Ascending aorta (tissue), 2 donors: ENCODE measurements at regions not wholly inside any gene's neighbourhood (a gene's known extent, or its start where the extent isn't known, plus 50 kb on each side); places are given as distances from the start of the nearest gene placed in this dataset.
"Not testable (repeated sequence)": the region's sequence is repeated elsewhere in the genome, so short reads cannot be mapped to it uniquely, and the experiment has no call there.

ENCODE experiments used
- DNase-seq, 2 donors: peaks; one replicate each; pipeline ENCODE4 v3.0.0-alpha.2; 2019; ENCODE audit warnings: low spot score in 2 of 2
- H3K27ac ChIP-seq, 2 donors: fragments of 200-600 bp; sonication (generic); one replicate each; pipeline ENCODE4 v1.5.1; 2016 to 2017; ENCODE audit warnings: mild to moderate bottlenecking in 1 of 2
- H3K27me3 ChIP-seq: fragments of 200-600 bp; sonication (generic); one replicate; pipeline ENCODE4 v1.5.1; 2017
- H3K36me3 ChIP-seq, 2 donors: fragments of 200-600 bp; sonication (generic); one replicate each; pipeline ENCODE4 v1.5.1; 2016
- H3K4me1 ChIP-seq, 2 donors: fragments of 200-600 bp; sonication (generic); one replicate each; pipeline ENCODE4 v1.5.1; 2016 to 2017; ENCODE audit warnings: mild to moderate bottlenecking in 1 of 2
- H3K4me3 ChIP-seq, 2 donors: fragments of 200-600 bp; sonication (generic); one replicate each; pipeline ENCODE4 v1.5.1; 2016 to 2017; ENCODE audit warnings: mild to moderate bottlenecking in 1 of 2
- H3K9me3 ChIP-seq, 2 donors: fragments of 200-600 bp; sonication (generic); one replicate each; pipeline ENCODE4 v1.5.1; 2016
- CTCF ChIP-seq, 3 experiments: fragments of 200-600 bp in 2 of 3; fragments of 450-650 bp in 1 of 3; sonication (generic) in 2 of 3; IDR thresholded peaks; one replicate each; pipeline ENCODE4 v1.5.1; 2016 to 2019; ENCODE audit warnings: antibody characterized with exemption in 3 of 3, mild to moderate bottlenecking in 1 of 3, moderate library complexity in 1 of 3
- intact Hi-C: fragments of 100-400 bp; cut with DNase I; formaldehyde crosslinking; loops from one replicate; pipeline ENCODE4 v1.15.1; 2023

DNA sequence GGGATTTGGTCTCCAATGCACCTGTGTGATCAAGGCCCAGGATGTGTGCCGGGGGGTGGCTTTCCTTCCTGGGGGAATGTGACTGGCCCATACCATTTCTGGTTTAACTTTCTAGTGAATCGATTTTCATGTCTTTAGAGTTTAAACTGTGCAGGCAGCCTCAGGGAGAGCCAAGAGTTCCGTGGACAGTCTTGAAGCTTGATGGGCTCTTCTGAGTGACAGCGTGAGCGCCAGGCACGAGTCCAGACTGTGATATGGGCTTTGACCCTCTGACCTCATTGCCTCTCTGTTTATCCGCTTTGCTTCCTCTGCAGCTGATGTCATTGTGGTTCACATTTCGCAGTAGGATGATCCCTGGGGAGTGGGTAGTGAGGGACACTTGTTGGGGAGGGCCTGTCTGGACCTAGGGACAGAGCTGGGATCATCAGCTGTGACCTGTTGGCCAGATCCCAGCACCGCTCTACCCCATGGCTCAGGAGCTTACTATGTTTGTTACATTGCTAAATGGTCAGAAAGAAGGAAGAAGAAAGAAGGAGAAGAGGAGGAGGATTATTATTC lies 80.6 kb upstream of the CLDN5 start:
- intact Hi-C loops, result no loop called here
- Histone ChIP-seq H3K4me3 (no peak overlapping the region), H3K36me3 (no peaks in the 10 kb centered on the region), H3K4me1 (no peaks in the 10 kb centered on the region), H3K9me3 (no peaks in the 10 kb centered on the region), H3K27me3 (no peaks in the 10 kb centered on the region), H3K27ac (no peak overlapping the region)
- no peak for TF ChIP-seq CTCF (IDR thresholded peaks at IDR 0.05)
- DNase-seq, result no peak

- Histone ChIP-seq H3K4me1 (no peaks in the 10 kb centered on the region), H3K27ac (no peak overlapping the region), H3K36me3 (no peaks in the 10 kb centered on the region), H3K27me3 (no peaks in the 10 kb centered on the region), H3K9me3 (no peaks in the 10 kb centered on the region), H3K4me3 (no peak overlapping the region)
- DNase-seq, result no peak
- TF ChIP-seq CTCF (IDR thresholded peaks at IDR 0.05), result no peak
- intact Hi-C loops, result no loop called here
Observed at GRCh38 chr22:19605508-19606331, 81.5 kb upstream of the CLDN5 start.

DNA sequence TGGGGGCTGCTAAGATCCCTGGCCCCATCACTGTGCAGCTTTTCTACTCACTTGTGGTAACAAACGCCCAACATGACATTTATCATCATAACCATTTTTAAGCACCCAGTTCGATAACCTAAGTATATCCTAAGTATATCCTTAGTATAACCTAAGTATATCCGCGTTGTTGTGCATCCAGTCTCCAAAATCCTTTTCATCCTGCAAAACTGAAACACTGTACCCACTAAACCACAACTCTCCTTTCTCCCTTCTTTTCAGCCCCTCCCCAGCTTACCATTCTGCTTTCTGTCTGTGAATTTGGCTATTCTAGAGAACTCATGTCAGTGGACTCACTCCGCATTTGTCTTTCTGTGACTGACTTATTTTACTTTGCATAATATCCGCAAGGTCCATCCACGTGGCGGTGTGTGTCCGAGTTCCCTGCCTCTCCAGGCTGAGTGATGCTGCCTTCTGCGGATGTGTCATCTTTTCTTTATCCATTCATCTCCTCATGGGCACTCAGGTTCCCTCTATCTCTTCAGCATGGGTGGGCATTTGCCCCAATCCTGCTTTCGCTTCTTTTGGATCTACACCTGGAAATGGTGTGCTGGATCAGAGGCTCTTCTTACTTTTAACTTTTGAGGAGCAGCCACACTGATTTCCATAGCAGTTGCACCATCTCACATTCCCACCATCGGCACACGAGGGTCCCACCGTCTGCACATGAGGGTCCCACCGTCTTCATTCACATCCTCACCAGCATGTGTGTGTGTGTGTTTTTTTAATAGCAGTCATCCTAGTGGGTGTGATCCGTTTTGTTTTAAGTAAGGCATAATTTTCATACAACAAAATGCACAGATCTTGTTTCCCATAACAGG lies 82.4 kb upstream of the CLDN5 start:
- Histone ChIP-seq H3K4me1 (no peaks in the 10 kb centered on the region), H3K27ac (no peak overlapping the region), H3K4me3 (no peak overlapping the region), H3K36me3 (no peaks in the 10 kb centered on the region), H3K27me3 (no peaks in the 10 kb centered on the region), H3K9me3 (no peaks in the 10 kb centered on the region)
- TF ChIP-seq CTCF (IDR thresholded peaks at IDR 0.05), result no peak
- DNase-seq, result no peak
- intact Hi-C loops, result no loop called here

DNA sequence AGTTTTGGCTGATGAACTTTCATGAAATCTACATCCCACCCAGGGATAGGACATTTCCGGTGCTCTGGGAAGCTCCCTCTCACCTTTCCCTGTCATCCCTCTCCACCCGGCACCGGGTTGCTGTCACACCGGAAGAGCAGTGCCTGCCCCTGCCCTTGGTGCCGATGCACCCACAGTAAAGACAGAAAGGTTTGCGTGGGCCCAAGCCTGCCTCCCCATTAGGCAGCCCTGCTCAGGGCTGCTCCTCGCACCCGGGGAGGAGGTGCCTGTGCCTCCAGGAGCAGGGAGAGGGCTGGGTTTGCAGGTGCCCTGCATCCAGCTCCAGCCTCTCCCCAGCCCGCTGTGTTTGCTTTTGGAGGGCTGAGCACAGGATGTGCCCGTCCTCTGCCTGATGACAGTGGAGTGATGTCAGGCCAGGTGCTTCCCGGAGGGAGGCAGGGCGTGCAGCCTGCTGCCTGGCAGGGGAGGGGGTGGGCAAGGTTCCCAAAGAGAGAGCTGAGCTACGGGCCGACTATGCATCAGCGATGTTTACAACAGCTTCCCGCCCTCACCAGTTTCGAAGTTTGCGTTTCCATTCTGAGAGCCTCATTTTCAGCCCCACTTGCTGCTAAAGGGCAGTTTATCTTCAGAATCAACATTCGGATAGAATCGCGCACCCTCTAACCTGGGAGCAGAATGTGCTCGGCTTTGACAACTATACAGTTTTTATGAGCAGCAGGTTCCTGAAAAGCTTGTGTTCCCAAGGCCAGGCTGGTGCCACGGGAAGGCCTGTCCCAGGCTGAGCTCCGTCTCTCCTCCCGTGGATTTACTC lies 83.2 kb upstream of the CLDN5 start:
- Histone ChIP-seq H3K9me3 (no peaks in the 10 kb centered on the region), H3K27ac (no peak overlapping the region), H3K36me3 (no peaks in the 10 kb centered on the region), H3K4me1 (no peaks in the 10 kb centered on the region), H3K4me3 (no peak overlapping the region), H3K27me3 (no peaks in the 10 kb centered on the region)
- DNase-seq, result no peak
- intact Hi-C loops, result no loop called here
- TF ChIP-seq CTCF (IDR thresholded peaks at IDR 0.05), result no peak

- Histone ChIP-seq H3K4me1 (no peaks in the 10 kb centered on the region), H3K27ac (no peak overlapping the region), H3K9me3 (no peaks in the 10 kb centered on the region), H3K4me3 (no peak overlapping the region), H3K27me3 (no peaks in the 10 kb centered on the region), H3K36me3 (no peaks in the 10 kb centered on the region)
- no peak for DNase-seq
- TF ChIP-seq CTCF (IDR thresholded peaks at IDR 0.05), result no peak
- intact Hi-C loops, result no loop called here
Observed at GRCh38 chr22:19608003-19608690, 83.9 kb upstream of the CLDN5 start.

- DNase-seq, intact Hi-C loops, H3K4me1 ChIP-seq, H3K9me3 ChIP-seq, H3K4me3 ChIP-seq, H3K36me3 ChIP-seq, H3K27ac ChIP-seq, H3K27me3 ChIP-seq: not testable (repeated sequence)
Observed at GRCh38 chr22:19609753-19610152, 85.5 kb upstream of the CLDN5 start.
